HEK293T (cell line): ENCODE measurements at regions not wholly inside any gene's neighbourhood (a gene's known extent, or its start where the extent isn't known, plus 50 kb on each side); places are given as distances from the start of the nearest gene placed in this dataset.

ENCODE experiments used
- BHLHE40 ChIP-seq: fragments of 450-650 bp; IDR thresholded peaks from 2 replicates; pipeline ENCODE4 v1.6.1; 2016; ENCODE audit warnings: mild to moderate bottlenecking, moderate library complexity, borderline replicate concordance
- CTBP1 ChIP-seq: fragments of 450-650 bp; IDR thresholded peaks from 2 replicates; pipeline ENCODE4 v1.6.1; 2016; ENCODE audit warnings: borderline replicate concordance
- ELF4 ChIP-seq: fragments of 450-650 bp; IDR thresholded peaks from 2 replicates; pipeline ENCODE4 v1.6.1; 2017; ENCODE audit warnings: antibody characterized with exemption
- FOXA1 ChIP-seq: fragments of 450-650 bp; IDR thresholded peaks from 2 replicates; pipeline ENCODE4 v1.6.1; 2016; ENCODE audit warnings: mild to moderate bottlenecking
- FOXK2 ChIP-seq: fragments of 450-650 bp; IDR thresholded peaks from 2 replicates; pipeline ENCODE4 v1.6.1; 2016; ENCODE audit warnings: mild to moderate bottlenecking
- FOXM1 ChIP-seq: fragments of 450-650 bp; IDR thresholded peaks from 2 replicates; pipeline ENCODE4 v1.6.1; 2017; ENCODE audit warnings: mild to moderate bottlenecking, borderline replicate concordance
- SP1 ChIP-seq: fragments of 450-650 bp; IDR thresholded peaks from 2 replicates; pipeline ENCODE4 v1.6.1; 2017
- SUZ12 ChIP-seq: fragments of 450-650 bp; IDR thresholded peaks from 2 replicates; pipeline ENCODE4 v1.6.1; 2016; ENCODE audit warnings: mild to moderate bottlenecking
- TARDBP ChIP-seq: fragments of 450-650 bp; IDR thresholded peaks from 2 replicates; pipeline ENCODE4 v1.6.1; 2016
- ZNF384 ChIP-seq: fragments of 450-650 bp; IDR thresholded peaks from 2 replicates; pipeline ENCODE4 v1.6.1; 2016
- TF ChIP-seq, protein P1 (sequence below): fragments of 450-650 bp; IDR thresholded peaks from 2 replicates; pipeline ENCODE4 v1.6.1; 2016

DNA sequence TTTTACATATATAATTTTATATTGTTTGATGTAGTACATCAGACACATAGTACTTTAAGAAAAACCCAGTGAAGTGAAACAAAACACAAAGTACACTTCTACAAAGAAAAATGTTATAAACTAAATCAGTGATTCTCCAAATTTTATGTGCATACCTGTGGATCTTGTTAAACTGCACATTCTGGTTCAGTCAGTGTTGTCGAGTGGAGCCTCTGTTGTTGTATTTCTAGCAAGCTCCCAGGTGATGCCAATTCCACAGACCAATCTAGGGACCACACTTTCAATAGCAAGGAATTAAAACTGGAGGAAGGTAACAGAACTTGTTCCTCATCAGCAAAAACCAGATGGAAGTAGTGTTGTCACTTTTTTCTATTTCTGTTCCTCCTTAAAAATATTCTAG is 183.8 kb upstream of the CD180 start:
- no peak for TF ChIP-seq BHLHE40
- no peak for TF ChIP-seq ZNF384
- TF ChIP-seq ELF4, result no peak
- TF ChIP-seq TARDBP, result no peak
- TF ChIP-seq FOXM1, result no peak
- TF ChIP-seq SUZ12, result no peak
- no peak for TF ChIP-seq FOXA1
- no peak for TF ChIP-seq FOXK2
- TF ChIP-seq, protein P1, sequence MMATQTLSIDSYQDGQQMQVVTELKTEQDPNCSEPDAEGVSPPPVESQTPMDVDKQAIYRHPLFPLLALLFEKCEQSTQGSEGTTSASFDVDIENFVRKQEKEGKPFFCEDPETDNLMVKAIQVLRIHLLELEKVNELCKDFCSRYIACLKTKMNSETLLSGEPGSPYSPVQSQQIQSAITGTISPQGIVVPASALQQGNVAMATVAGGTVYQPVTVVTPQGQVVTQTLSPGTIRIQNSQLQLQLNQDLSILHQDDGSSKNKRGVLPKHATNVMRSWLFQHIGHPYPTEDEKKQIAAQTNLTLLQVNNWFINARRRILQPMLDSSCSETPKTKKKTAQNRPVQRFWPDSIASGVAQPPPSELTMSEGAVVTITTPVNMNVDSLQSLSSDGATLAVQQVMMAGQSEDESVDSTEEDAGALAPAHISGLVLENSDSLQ, result no peak
- no peak for TF ChIP-seq SP1
- TF ChIP-seq CTBP1, result no peak
